Ovary (tissue), 7 donors: ENCODE measurements at regions not wholly inside any gene's neighbourhood (a gene's known extent, or its start where the extent isn't known, plus 50 kb on each side); places are given as distances from the start of the nearest gene placed in this dataset.

Source experiments
- DNase-seq, 5 donors: peaks; one replicate each; pipeline ENCODE4 v3.0.0-alpha.2; 2019 to 2020
- H3K27ac ChIP-seq, 2 donors: fragments of 200-600 bp; one replicate each; pipeline versions ENCODE4 v1.5.1 to v1.8.0; 2019 to 2022
- H3K27me3 ChIP-seq: fragments of 200-600 bp; one replicate; pipeline ENCODE4 v1.8.0; 2022
- H3K36me3 ChIP-seq: fragments of 200-600 bp; sonication (generic); one replicate; pipeline ENCODE4 v1.5.1; 2019
- H3K4me1 ChIP-seq: one replicate; pipeline ENCODE4 v1.8.1; 2013; ENCODE audit warnings: mild to moderate bottlenecking, moderate library complexity; ENCODE audit not compliant: insufficient read depth
- H3K4me3 ChIP-seq: fragments of 200-600 bp; sonication (generic); one replicate; pipeline ENCODE4 v1.5.1; 2017
- H3K9me3 ChIP-seq, 2 donors: fragments of 200-600 bp in 1 of 2; sonication (generic) in 1 of 2; one replicate each; pipeline versions ENCODE4 v1.5.1 to v1.8.1; 2013 to 2019; ENCODE audit warnings: mild to moderate bottlenecking in 1 of 2, moderate library complexity in 1 of 2
- EP300 ChIP-seq: sonication (generic); formaldehyde crosslinking; IDR thresholded peaks from one replicate; pipeline ENCODE4 v1.6.1; 2017; ENCODE audit warnings: antibody characterized with exemption
- POLR2A ChIP-seq: fragments of 450-650 bp; IDR thresholded peaks from one replicate; pipeline ENCODE4 v1.6.1; 2017; ENCODE audit warnings: antibody characterized with exemption, mild to moderate bottlenecking, moderate library complexity
- WGBS, 3 donors: extraction: QIAGEN DNeasy Blood & Tissue Kit in 1 of 3; methylation state at CpG; one replicate each; pipeline versions ENCODE4 v1.1.5 to v1.1.7; 2013 to 2017; 5-methylcytosine and 5-hydroxymethylcytosine counted together
- intact Hi-C, 4 donors: fragments of 100-400 bp; cut with DNase I; formaldehyde crosslinking; loops; one replicate each; pipeline versions ENCODE4 v1.11.0 to v1.15.1; 2022 to 2023
- TF ChIP-seq, protein P1 (sequence below), 3 donors: fragments of 450-650 bp in 2 of 3; fragments of 200-600 bp in 1 of 3; IDR thresholded peaks; one replicate each; pipeline versions ENCODE4 v1.5.1 to v1.8.0; 2016 to 2022; ENCODE audit warnings: antibody characterized with exemption in 3 of 3, mild to moderate bottlenecking in 1 of 3
- donor health status: DM: no; HTN: no; CAD: no; lungs with moderate emphysema.
- donor health status: DM: no; HTN: no; CAD: no.
- donor health status: Bipolar disorder and iron deficiency.
- donor health status: DM: no; HTN: no; CAD: no.
- donor health status: DM: yes; HTN: yes; CAD: no.

GRCh38 chr2:217713395-217714286 is 289.2 kb downstream of the TNS1 start:
- Histone ChIP-seq H3K4me1 (peaks cover 11% of the 10 kb centered on the region), H3K27ac (peak overlapping the region in 1 of 2 donors; percentile 2), H3K27me3 (no peaks in the 10 kb centered on the region), H3K36me3 (no peaks in the 10 kb centered on the region), H3K4me3 (no peak overlapping the region), H3K9me3 (no peaks in the 10 kb centered on the region)
- peak; percentile 73 to 89 (median 84) for DNase-seq
- intact Hi-C loops, result loop anchor here (5.0 to 10.0 kb wide), 7 partner anchors 191 to 1199 kb away; partner anchors contain the start of gene IGFBP5 (in 4 of the 4)
- TF ChIP-seq, protein P1, sequence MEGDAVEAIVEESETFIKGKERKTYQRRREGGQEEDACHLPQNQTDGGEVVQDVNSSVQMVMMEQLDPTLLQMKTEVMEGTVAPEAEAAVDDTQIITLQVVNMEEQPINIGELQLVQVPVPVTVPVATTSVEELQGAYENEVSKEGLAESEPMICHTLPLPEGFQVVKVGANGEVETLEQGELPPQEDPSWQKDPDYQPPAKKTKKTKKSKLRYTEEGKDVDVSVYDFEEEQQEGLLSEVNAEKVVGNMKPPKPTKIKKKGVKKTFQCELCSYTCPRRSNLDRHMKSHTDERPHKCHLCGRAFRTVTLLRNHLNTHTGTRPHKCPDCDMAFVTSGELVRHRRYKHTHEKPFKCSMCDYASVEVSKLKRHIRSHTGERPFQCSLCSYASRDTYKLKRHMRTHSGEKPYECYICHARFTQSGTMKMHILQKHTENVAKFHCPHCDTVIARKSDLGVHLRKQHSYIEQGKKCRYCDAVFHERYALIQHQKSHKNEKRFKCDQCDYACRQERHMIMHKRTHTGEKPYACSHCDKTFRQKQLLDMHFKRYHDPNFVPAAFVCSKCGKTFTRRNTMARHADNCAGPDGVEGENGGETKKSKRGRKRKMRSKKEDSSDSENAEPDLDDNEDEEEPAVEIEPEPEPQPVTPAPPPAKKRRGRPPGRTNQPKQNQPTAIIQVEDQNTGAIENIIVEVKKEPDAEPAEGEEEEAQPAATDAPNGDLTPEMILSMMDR (IDR thresholded peaks at IDR 0.05), result peak; percentile 94 to 95 (median 95)
- TF ChIP-seq POLR2A, result no peak
- 45 to 48% (median 46%) methylated on average over 16 of the region's 16 CpGs for WGBS, 3 donors

- DNase-seq, result no peak
- intact Hi-C loops, result loop anchor here (5.0 to 10.0 kb wide), 7 partner anchors 190 to 1198 kb away; partner anchors contain the start of gene IGFBP5 (in 4 of the 4)
- no peak overlapping the region for H3K27ac ChIP-seq
- H3K36me3 ChIP-seq, result no peaks in the 10 kb centered on the region
- H3K4me1 ChIP-seq, result peaks cover 11% of the 10 kb centered on the region
- no peak overlapping the region for H3K4me3 ChIP-seq
- 90 to 97% (median 93%) methylated on average over 7 of the region's 7 CpGs for WGBS, 3 donors
- no peaks in the 10 kb centered on the region for H3K9me3 ChIP-seq
- TF ChIP-seq EP300, result no peak
- TF ChIP-seq, protein P1 (IDR thresholded peaks at IDR 0.05), result no peak
- TF ChIP-seq POLR2A, result no peak
- no peaks in the 10 kb centered on the region for H3K27me3 ChIP-seq
Measured at GRCh38 chr2:217712431-217712830, 290.4 kb downstream of the TNS1 start.

- H3K4me3 ChIP-seq, result no peak overlapping the region
- DNase-seq, result no peak
- no peaks in the 10 kb centered on the region for H3K27me3 ChIP-seq
- no peaks in the 10 kb centered on the region for H3K36me3 ChIP-seq
- no peaks in the 10 kb centered on the region for H3K9me3 ChIP-seq
- intact Hi-C loops, result loop anchor here (5.0 to 10.0 kb wide), 7 partner anchors 189 to 1196 kb away; partner anchors contain the start of gene IGFBP5 (in 4 of the 4)
- TF ChIP-seq POLR2A (no peak), EP300 (no peak)
- TF ChIP-seq, protein P1 (IDR thresholded peaks at IDR 0.05), result no peak
- H3K4me1 ChIP-seq, result peaks cover 14% of the 10 kb centered on the region
- 49 to 67% (median 54%) methylated on average over 4 of the region's 4 CpGs for WGBS, 3 donors
- H3K27ac ChIP-seq, result no peak overlapping the region
Measured at GRCh38 chr2:217711188-217711587, 291.6 kb downstream of the TNS1 start.

GRCh38 chr2:217710211-217710765 is 292.5 kb downstream of the TNS1 start:
- Histone ChIP-seq H3K4me3 (no peak overlapping the region), H3K27me3 (no peaks in the 10 kb centered on the region), H3K36me3 (no peaks in the 10 kb centered on the region), H3K4me1 (peaks cover 14% of the 10 kb centered on the region), H3K9me3 (no peaks in the 10 kb centered on the region), H3K27ac (peak overlapping the region in 1 of 2 donors; percentile 33)
- TF ChIP-seq POLR2A (no peak), EP300 (no peak)
- TF ChIP-seq, protein P1 (IDR thresholded peaks at IDR 0.05), result no peak
- intact Hi-C loops, result loop anchor here (5.0 to 10.0 kb wide), 7 partner anchors 188 to 1195 kb away; partner anchors contain the start of gene IGFBP5 (in 4 of the 4)
- WGBS, 3 donors, result 47 to 76% (median 73%) methylated on average over 1 of the region's 1 CpG
- DNase-seq, result no peak
